Coronary artery (tissue), 2 donors: ENCODE measurements at regions not wholly inside any gene's neighbourhood (a gene's known extent, or its start where the extent isn't known, plus 50 kb on each side); places are given as distances from the start of the nearest gene placed in this dataset.

Experiments
- DNase-seq: peaks from one replicate; pipeline ENCODE4 v3.0.0-alpha.2; 2017; ENCODE audit warnings: low spot score
- H3K27ac ChIP-seq, 2 donors: fragments of 200-600 bp; sonication (generic); one replicate each; pipeline ENCODE4 v1.5.1; 2016 to 2019
- H3K4me3 ChIP-seq: fragments of 200-600 bp; sonication (generic); 2 replicates; pipeline ENCODE4 v1.5.1; 2016; ENCODE audit warnings: mild to moderate bottlenecking, moderate library complexity
- CTCF ChIP-seq: fragments of 200-600 bp; sonication (generic); IDR thresholded peaks from one replicate; pipeline ENCODE4 v1.5.1; 2019; ENCODE audit warnings: antibody characterized with exemption

DNA sequence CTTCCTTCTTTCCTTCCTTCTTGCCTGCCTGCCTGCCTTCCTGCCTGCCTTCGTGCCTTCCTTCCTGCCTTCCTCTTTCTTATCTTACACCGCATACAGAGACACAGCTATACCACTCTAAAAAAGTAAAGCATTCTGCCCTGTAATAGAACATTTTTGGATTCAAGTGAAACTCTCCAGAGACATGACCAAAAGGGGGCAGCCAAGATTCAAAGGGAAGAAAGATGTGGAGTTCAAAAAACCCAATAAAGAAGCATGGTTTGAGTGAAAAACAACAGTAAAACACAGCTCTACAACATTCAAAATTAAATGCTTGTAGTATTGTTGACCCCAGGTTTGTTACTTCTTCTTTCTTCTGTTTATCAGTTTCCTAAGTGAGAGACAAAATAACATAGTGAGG is 914.9 kb upstream of the PCDH7 start:
- no peak overlapping the region for H3K27ac ChIP-seq
- TF ChIP-seq CTCF, result no peak
- no peak overlapping the region for H3K4me3 ChIP-seq
- no peak for DNase-seq

- Histone ChIP-seq H3K4me3 (no peak overlapping the region), H3K27ac (no peak overlapping the region)
- no peak for DNase-seq
- TF ChIP-seq CTCF, result no peak
These were observed 914.2 kb upstream of the PCDH7 start for GRCh38 chr4:29805916-29806480.

DNA sequence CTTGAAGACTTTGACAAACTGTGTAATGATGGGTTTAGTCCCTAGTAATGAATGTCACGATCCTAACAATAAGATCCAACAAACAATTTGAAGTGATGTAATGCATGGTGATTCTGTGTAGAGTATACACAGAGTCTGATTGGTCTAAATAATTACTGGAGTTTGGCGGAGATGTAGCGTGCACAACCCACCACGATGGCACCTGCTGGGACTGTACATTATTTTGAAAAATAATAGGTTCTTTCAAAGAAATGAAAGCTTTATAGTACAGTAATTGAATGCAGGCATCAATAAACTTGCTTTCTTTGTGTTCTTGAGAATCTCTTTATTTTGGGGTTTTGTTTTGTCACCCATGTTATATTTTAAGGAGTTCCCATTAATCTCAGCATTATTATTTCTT is 902.2 kb upstream of the PCDH7 start:
- DNase-seq, result no peak
- H3K4me3 ChIP-seq, result no peak overlapping the region
- no peak overlapping the region for H3K27ac ChIP-seq
- TF ChIP-seq CTCF, result no peak

GRCh38 chr4:29829067-29829466 is 891.1 kb upstream of the PCDH7 start:
- DNase-seq, result no peak
- Histone ChIP-seq H3K27ac (no peak overlapping the region), H3K4me3 (no peak overlapping the region)
- no peak for TF ChIP-seq CTCF

DNA sequence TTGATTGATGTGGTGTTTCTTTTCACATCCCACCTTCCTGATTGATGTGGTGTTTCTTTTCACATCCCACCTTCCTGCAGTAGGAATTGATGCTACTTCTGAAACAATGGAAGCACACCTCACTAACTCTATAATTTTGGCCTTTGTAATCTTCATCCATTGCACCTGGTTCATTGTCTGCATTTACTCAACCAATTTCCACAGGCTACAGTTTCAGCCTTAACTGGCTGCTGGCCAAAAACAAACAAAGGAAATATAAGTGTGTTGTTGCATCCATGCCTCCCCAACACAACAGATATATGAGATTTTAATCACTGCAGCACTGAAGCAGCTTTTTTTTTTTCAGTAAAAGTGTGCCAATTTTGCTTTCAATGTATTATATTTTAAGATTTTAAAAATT is 867.6 kb upstream of the PCDH7 start:
- DNase-seq, result no peak
- no peak overlapping the region for H3K4me3 ChIP-seq
- no peak overlapping the region for H3K27ac ChIP-seq
- no peak for TF ChIP-seq CTCF

DNA sequence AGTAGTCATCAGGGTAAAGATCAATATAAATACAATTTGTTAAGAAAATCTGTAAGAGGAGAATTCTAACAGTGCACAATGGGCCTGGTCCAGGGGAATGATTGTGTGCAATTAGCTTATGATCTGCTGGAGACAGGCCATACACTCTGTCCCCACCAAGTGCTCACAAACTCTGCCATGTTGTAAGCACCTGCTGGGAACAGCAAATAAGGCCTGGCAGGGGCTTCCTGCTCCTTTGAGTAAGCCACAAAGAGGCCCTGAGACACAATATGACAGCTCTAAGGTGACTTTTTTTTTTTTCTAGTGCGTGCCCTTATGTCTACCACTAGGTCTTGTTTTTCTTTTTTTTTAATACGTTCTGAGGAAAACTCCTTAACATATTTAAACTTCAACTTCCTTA is 866.3 kb upstream of the PCDH7 start:
- no peak for TF ChIP-seq CTCF
- no peak for DNase-seq
- H3K4me3 ChIP-seq, result no peak overlapping the region
- no peak overlapping the region for H3K27ac ChIP-seq

DNA sequence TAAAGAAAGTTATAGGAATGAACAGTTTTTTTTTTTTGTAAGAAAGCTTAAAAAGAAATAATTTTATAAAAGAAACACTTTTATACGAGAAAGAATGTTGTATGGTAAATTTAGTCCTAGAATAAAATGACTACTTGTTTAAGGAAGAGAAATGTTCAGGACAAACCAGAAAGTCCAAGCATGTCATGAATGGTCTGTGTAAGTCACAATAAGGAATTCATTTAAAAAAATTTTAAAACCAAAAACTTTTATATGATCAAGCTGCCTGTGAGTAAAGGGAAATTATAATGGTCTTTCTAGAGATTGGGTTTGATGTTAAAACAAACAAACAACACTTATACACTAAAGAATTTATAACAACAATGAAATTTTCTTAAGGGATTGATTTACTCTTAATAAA is 858.9 kb upstream of the PCDH7 start:
- no peak for TF ChIP-seq CTCF
- no peak overlapping the region for H3K27ac ChIP-seq
- no peak for DNase-seq
- H3K4me3 ChIP-seq, result no peak overlapping the region
